HEK293T (cell line): ENCODE measurements at regions not wholly inside any gene's neighbourhood (a gene's known extent, or its start where the extent isn't known, plus 50 kb on each side); places are given as distances from the start of the nearest gene placed in this dataset.

Experiments used
- ARNT ChIP-seq: fragments of 450-650 bp; IDR thresholded peaks from 2 replicates; pipeline ENCODE4 v1.6.1; 2017; ENCODE audit warnings: mild to moderate bottlenecking
- BHLHE40 ChIP-seq: fragments of 450-650 bp; IDR thresholded peaks from 2 replicates; pipeline ENCODE4 v1.6.1; 2016; ENCODE audit warnings: mild to moderate bottlenecking, moderate library complexity, borderline replicate concordance
- CTBP1 ChIP-seq: fragments of 450-650 bp; IDR thresholded peaks from 2 replicates; pipeline ENCODE4 v1.6.1; 2016; ENCODE audit warnings: borderline replicate concordance
- ELF4 ChIP-seq: fragments of 450-650 bp; IDR thresholded peaks from 2 replicates; pipeline ENCODE4 v1.6.1; 2017; ENCODE audit warnings: antibody characterized with exemption
- FOXA1 ChIP-seq: fragments of 450-650 bp; IDR thresholded peaks from 2 replicates; pipeline ENCODE4 v1.6.1; 2016; ENCODE audit warnings: mild to moderate bottlenecking
- FOXM1 ChIP-seq: fragments of 450-650 bp; IDR thresholded peaks from 2 replicates; pipeline ENCODE4 v1.6.1; 2017; ENCODE audit warnings: mild to moderate bottlenecking, borderline replicate concordance
- HDGF ChIP-seq: fragments of 450-650 bp; IDR thresholded peaks from 2 replicates; pipeline ENCODE4 v1.6.1; 2017; ENCODE audit warnings: antibody characterized with exemption, borderline replicate concordance
- L3MBTL2 ChIP-seq: fragments of 450-650 bp; conservative IDR thresholded peaks from 2 replicates; pipeline ENCODE4 v1.6.1; 2016; ENCODE audit warnings: mild to moderate bottlenecking
- LEF1 ChIP-seq: fragments of 450-650 bp; IDR thresholded peaks from 2 replicates; pipeline ENCODE4 v1.6.1; 2017; ENCODE audit warnings: mild to moderate bottlenecking, borderline replicate concordance
- PKNOX1 ChIP-seq: fragments of 450-650 bp; IDR thresholded peaks from 2 replicates; pipeline ENCODE4 v1.6.1; 2016
- SP1 ChIP-seq: fragments of 450-650 bp; IDR thresholded peaks from 2 replicates; pipeline ENCODE4 v1.6.1; 2017
- SUZ12 ChIP-seq: fragments of 450-650 bp; IDR thresholded peaks from 2 replicates; pipeline ENCODE4 v1.6.1; 2016; ENCODE audit warnings: mild to moderate bottlenecking
- ZNF384 ChIP-seq: fragments of 450-650 bp; IDR thresholded peaks from 2 replicates; pipeline ENCODE4 v1.6.1; 2016

- no peak for TF ChIP-seq SUZ12
- no peak for TF ChIP-seq PKNOX1
- no peak for TF ChIP-seq ARNT
- no peak for TF ChIP-seq L3MBTL2
- TF ChIP-seq HDGF: no peak
- no peak for TF ChIP-seq CTBP1
- TF ChIP-seq SP1: no peak
- no peak for TF ChIP-seq FOXA1
- TF ChIP-seq ELF4: no peak
- TF ChIP-seq BHLHE40: no peak
- TF ChIP-seq ZNF384: no peak
- no peak for TF ChIP-seq FOXM1
- no peak for TF ChIP-seq LEF1
Observed at GRCh38 chr4:17072483-17072882, 174.0 kb upstream of the LDB2 start.
